CD4-positive, alpha-beta T cell treated with Interleukin-15 for 4 hours (primary cell): ENCODE measurements at regions not wholly inside any gene's neighbourhood (a gene's known extent, or its start where the extent isn't known, plus 50 kb on each side); places are given as distances from the start of the nearest gene placed in this dataset.
"Not testable (repeated sequence)": the region's sequence is repeated elsewhere in the genome, so short reads cannot be mapped to it uniquely, and the experiment has no call there.

Source experiments
- DNase-seq: peaks from one replicate; pipeline ENCODE4 v3.0.0-alpha.2; 2020; ENCODE audit warnings: low spot score

GRCh38 chr3:20547361-20548269 is 361.6 kb upstream of the SGO1 start:
- DNase-seq: not testable (repeated sequence)

DNA sequence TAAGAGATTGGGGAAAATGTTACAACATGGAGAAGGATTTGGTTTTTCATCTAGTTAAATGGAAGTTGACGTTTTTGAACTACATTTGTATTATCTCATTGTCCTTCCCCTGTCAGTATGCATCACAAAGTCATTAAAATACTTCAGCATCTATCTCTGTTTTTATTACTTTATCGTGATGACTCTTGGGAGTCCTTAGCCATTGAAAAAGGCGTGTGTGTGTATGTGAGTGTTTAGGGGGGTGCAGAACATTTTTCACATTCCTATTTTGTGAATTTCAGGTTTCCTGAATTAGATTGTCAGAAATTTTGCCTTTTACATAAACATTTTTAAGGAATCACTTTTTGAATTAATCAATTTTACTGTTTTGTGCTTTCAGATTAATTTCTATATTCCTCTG is 360.6 kb upstream of the SGO1 start:
- DNase-seq: no peak

DNA sequence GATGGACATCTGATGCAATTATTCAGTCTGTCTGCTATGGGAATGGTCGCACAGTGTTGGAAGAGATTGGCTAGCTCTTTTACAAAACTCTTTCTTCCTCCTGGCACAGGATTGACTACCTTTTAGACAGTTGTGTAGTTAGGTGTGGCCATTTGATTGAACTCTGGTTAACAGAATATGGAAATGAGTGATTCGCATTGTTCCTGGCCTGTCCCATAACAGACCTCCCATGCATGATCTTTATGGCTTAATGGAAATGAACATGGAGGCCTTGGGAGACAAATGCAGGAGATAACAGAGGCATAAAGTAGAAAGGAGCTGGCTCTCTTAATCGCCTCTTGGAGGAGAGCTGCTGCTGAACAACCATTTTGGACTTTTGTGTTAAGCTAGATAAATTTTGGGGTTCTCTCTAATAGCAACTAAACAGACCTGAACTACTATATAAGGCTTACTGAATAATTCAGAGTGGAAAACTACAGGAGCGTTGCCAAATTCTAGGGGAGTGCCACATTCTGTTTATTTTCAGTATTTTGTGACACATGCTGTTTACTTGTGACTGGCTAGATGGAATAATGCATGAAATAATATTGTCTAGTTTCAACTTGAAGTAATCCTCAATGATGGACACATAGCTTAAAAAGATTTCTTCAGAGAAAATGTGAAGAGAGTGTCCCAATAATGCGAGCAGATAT is 357.7 kb upstream of the SGO1 start:
- DNase-seq: no peak

DNA sequence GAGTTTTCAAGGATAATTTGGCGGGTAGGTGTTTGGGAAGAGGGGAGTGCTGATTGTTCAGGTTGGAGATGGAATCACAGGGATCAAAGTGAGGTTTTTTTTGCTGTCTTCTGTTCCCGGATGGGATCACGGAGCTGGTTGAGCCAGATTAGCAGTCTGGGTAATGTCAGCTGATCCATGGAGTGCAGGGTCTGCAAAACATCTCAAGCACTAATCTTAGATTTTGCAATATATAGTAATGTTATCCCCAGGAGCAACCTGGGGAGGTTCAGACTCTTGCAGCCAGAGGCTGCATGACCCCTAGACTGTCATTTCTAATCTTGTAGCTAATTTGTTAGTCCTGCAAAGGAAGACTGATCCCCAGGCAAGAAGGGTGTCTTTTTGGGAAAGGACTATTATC is 354.1 kb upstream of the SGO1 start:
- no peak for DNase-seq

GRCh38 chr3:20539666-20540065 is 353.7 kb upstream of the SGO1 start:
- DNase-seq: no peak

- DNase-seq: no peak
Measured at GRCh38 chr3:20537234-20537633, 351.2 kb upstream of the SGO1 start.

DNA sequence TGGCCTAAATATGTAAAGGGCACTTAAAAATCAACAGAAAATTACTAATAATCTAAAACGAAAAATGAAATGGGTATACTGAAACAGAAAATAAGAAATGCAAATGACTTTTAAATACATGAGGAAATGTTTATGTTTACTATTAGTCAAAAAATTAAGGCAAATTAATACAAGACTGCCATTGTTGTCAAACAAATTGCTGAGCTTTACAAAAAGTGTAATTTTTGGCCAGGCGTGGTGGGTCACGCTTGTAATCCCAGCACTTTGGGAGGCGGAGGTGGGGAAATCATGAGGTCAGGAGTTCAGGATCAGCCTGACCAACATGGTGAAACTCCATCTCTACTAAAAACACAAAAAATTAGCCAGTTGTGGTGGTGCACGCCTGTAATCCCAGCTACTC is 343.9 kb upstream of the SGO1 start:
- DNase-seq: no peak

DNA sequence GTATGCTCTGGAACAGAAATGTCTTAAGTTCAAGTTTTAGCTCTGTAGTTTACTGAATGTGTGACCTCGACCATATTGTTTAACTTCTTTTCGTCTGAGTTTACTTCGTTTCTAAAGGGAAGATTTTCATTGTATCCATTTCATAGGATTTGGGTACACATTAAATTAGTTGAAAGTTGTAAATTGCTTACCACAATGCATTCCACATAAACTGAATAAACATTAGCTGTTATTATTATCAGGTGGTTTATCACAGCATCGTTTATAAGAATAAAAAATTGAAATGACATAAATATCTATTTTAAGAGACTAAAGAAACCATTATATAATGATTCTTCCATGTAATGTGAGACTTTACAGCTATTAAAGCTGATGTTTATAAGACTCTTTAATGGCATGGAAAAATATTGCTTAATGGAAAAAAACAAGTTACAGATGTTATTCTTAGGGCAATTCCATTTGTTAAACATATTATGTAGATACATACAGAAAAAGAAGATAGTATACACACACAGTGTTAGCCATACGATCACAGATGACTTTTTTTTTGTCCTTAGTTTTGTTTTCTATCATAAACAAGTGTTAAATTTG is 342.3 kb upstream of the SGO1 start:
- DNase-seq: no peak

GRCh38 chr3:20527368-20527767 is 341.4 kb upstream of the SGO1 start:
- DNase-seq: no peak

DNA sequence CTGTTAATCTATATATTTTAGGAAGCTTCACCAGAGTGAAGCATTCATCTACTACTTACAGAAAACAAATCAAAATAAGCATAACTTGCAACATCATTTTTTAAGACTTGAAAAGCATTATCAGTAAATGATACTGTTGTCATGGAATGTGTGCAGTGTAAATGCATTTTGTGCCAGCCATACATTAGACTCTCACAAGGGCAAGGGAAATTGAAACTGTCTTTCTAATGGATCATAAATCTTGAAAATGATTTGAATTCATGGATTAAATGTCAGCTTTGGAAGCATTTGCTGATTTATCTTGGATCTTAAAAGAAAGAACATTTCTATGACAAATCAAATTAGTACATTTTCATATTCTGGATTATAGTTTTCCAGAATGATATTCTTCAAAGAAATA is 338.3 kb upstream of the SGO1 start:
- DNase-seq: no peak

DNA sequence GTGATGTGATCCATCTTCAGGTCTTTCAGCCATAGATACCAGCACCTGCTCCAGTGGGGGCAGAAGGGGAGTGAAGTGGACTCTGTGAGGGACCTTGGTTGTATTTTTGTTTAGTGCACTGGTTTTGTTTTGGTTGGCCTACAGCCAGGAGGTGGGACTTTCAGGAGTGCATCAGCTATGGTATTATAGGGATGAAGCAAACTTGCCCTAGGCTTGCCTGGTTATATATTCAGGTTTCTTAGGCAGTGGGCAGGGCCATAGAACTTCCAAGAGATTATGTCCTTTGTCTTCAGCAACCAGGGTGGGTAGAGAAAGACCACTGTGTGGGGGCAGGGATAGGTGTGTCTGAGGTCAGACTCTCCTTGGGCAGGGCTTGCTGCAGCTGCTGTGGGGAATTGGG is 337.3 kb upstream of the SGO1 start:
- DNase-seq: no peak

GRCh38 chr3:20517316-20517715 is 331.3 kb upstream of the SGO1 start:
- not testable (repeated sequence) for DNase-seq

GRCh38 chr3:20516311-20516710 is 330.3 kb upstream of the SGO1 start:
- DNase-seq: no peak

- DNase-seq: no peak
Measured at GRCh38 chr3:20515834-20516233, 329.8 kb upstream of the SGO1 start.

- DNase-seq: no peak
Measured at GRCh38 chr3:20511863-20512505, 326.0 kb upstream of the SGO1 start.

DNA sequence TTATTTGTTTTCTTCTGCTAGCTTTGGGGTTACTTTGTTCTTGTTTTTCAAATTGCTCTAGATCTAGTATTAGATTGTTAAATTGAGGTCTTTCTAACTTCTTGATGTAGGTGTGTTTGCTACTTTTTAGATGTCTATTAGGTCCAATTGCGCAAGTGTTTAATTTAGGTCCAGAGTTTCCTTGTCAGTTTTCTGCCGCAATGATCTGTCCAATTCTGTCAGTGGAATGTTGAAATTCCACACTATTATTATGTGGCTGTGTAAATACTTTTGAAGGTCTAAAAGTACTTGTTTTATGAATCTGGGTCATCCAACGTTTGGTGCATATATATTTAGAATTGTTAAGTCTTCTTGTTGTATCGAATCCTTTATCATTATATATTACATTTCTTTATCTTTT is 324.4 kb upstream of the SGO1 start:
- DNase-seq: no peak

DNA sequence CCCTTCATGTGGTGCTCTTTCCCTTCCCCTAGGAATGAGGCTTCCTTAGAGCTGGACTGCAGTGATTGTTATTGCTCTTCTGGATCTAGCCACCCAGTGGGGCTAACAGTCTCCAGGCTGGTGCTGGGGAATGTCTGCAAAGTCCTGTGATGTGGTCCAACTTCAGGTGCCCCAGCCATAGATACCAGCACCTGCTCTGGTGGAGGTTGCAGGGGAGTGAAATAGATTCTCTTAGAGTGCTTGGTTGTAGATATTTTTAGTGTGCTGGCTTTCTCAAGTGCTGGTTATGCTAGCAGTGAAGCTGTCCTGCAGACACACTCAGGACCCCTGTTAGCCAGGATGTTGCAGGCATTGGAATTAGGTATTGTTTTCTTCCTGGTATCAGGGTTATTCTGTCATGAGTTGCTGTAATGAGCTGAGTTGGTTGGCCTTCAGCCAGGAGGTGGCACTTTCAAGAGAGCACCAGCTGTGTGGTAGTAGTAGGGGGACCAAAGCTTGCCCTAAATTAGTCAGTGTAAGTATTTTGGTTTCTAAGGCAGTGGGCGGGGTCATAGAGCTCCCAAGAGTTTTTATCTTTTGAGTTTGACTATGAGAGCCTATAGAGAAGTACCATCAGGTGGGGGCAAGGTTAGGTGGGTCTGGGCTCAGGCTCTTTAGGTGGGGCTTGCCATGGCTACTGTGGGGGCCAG is 317.5 kb upstream of the SGO1 start:
- DNase-seq: no peak

- DNase-seq: no peak
Measured at GRCh38 chr3:20490996-20491395, 305.0 kb upstream of the SGO1 start.

GRCh38 chr3:20488151-20488550 is 302.1 kb upstream of the SGO1 start:
- no peak for DNase-seq

- DNase-seq: no peak
Measured at GRCh38 chr3:20484126-20484525, 298.1 kb upstream of the SGO1 start.

DNA sequence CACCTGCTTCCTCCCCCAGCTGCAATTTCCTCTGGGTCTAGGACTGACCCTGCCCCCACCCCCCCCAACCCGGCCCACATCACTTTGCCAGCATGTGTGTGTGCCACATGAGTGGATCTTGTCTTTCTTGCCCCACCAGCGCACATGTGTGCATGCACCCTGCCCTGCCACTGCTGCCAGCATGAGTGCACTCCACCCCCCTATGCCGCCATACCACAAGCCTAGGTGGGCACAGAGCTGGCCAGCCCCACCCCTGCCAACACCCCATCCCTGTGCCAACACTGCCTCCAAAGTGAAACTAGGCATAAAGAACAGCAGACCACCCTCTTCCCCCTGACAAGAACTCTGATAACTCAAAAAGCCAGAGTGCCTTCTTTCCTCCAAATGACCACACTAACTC is 296.3 kb upstream of the SGO1 start:
- DNase-seq: no peak

GRCh38 chr3:20480786-20481365 is 294.9 kb upstream of the SGO1 start:
- no peak for DNase-seq
